ENCODE measurements at regions not wholly inside any gene's neighbourhood (a gene's known extent, or its start where the extent isn't known, plus 50 kb on each side); places are given as distances from the start of the nearest gene placed in this dataset.

GRCh38 chr2:181114021-181114420 lies 133.6 kb downstream of the UBE2E3 start:
- DNase-seq (ENCODE audit: extremely low spot score): no peak
- H3K4me3 ChIP-seq: no peak overlapping the region
- no peaks in the 10 kb centered on the region for H3K9me3 ChIP-seq
- TF ChIP-seq POLR2A (IDR thresholded peaks at IDR 0.05; ENCODE audit: low read depth) (no peak), EP300 (IDR thresholded peaks at IDR 0.05) (no peak), POLR2AphosphoS5 (IDR thresholded peaks at IDR 0.05) (no peak)
- TF ChIP-seq, protein P1, sequence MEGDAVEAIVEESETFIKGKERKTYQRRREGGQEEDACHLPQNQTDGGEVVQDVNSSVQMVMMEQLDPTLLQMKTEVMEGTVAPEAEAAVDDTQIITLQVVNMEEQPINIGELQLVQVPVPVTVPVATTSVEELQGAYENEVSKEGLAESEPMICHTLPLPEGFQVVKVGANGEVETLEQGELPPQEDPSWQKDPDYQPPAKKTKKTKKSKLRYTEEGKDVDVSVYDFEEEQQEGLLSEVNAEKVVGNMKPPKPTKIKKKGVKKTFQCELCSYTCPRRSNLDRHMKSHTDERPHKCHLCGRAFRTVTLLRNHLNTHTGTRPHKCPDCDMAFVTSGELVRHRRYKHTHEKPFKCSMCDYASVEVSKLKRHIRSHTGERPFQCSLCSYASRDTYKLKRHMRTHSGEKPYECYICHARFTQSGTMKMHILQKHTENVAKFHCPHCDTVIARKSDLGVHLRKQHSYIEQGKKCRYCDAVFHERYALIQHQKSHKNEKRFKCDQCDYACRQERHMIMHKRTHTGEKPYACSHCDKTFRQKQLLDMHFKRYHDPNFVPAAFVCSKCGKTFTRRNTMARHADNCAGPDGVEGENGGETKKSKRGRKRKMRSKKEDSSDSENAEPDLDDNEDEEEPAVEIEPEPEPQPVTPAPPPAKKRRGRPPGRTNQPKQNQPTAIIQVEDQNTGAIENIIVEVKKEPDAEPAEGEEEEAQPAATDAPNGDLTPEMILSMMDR (IDR thresholded peaks at IDR 0.05): no peak
- intact Hi-C loops (cut with DNase I): no loop called here
- 97% methylated on average over 4 of the region's 4 CpGs for WGBS
- H3K4me1 ChIP-seq: no peaks in the 10 kb centered on the region
- no peaks in the 10 kb centered on the region for H3K27me3 ChIP-seq
- H3K36me3 ChIP-seq: no peaks in the 10 kb centered on the region
- no peak overlapping the region for H3K27ac ChIP-seq (replicated peaks in 1 of 4)

GRCh38 chr2:181116261-181116660 lies 135.9 kb downstream of the UBE2E3 start:
- Histone ChIP-seq H3K9me3 (no peaks in the 10 kb centered on the region), H3K27me3 (no peaks in the 10 kb centered on the region), H3K4me1 (no peaks in the 10 kb centered on the region), H3K36me3 (no peaks in the 10 kb centered on the region), H3K27ac (replicated peaks in 1 of 4) (no peak overlapping the region), H3K4me3 (no peak overlapping the region)
- intact Hi-C loops (cut with DNase I): no loop called here
- no peak for DNase-seq (ENCODE audit: extremely low spot score)
- WGBS: 57% methylated on average over 1 of the region's 1 CpG
- TF ChIP-seq EP300 (IDR thresholded peaks at IDR 0.05) (no peak), POLR2AphosphoS5 (IDR thresholded peaks at IDR 0.05) (no peak), POLR2A (IDR thresholded peaks at IDR 0.05; ENCODE audit: low read depth) (no peak)
- TF ChIP-seq, protein P1 (IDR thresholded peaks at IDR 0.05): no peak

DNA sequence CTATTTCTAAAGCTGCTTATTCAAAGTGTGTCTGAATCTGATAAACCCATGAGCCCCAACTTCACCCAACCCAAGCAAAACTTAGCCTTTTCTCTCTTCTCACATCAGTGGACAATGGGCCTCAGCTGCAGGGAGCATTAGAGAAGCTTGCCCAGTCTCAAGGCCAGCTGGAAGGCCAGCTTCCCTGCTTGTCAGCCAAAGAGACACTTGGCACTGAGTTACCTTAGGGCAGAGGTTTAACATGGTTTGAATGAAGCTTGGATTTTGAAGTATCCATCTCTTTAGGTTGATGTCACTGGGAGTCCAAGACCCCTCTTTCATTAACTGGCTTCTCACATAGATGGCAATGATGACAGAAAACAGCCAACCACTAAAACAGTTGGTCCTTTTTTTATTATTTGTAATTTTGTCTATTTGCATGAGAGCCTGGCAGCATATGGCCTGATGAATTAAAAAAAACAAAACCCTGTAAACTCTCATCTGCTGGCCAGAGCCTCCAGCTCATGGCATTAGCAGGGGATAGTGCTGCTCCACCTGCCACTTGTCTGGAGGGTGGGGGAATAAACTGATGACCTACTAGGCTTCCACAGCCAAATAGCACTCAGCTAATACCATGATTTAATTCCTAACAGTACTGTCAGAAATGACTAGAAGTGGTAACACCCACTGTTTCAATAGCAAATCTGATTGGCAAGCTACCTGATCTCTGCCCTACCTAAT lies 137.0 kb downstream of the UBE2E3 start:
- Histone ChIP-seq H3K27ac (replicated peaks in 1 of 4) (no peak overlapping the region), H3K36me3 (no peaks in the 10 kb centered on the region), H3K27me3 (no peaks in the 10 kb centered on the region), H3K9me3 (no peaks in the 10 kb centered on the region), H3K4me3 (no peak overlapping the region), H3K4me1 (no peaks in the 10 kb centered on the region)
- DNase-seq (ENCODE audit: extremely low spot score): no peak
- TF ChIP-seq EP300 (IDR thresholded peaks at IDR 0.05) (no peak), POLR2AphosphoS5 (IDR thresholded peaks at IDR 0.05) (no peak), POLR2A (IDR thresholded peaks at IDR 0.05; ENCODE audit: low read depth) (no peak)
- TF ChIP-seq, protein P1 (IDR thresholded peaks at IDR 0.05): no peak
- intact Hi-C loops (cut with DNase I): no loop called here

- TF ChIP-seq POLR2A (IDR thresholded peaks at IDR 0.05; ENCODE audit: low read depth): no peak
- TF ChIP-seq POLR2AphosphoS5 (IDR thresholded peaks at IDR 0.05): no peak
- intact Hi-C loops (cut with DNase I): no loop called here
- 100% methylated on average over 1 of the region's 1 CpG for WGBS
Measured at GRCh38 chr2:181120625-181121024, 140.2 kb downstream of the UBE2E3 start.

DNA sequence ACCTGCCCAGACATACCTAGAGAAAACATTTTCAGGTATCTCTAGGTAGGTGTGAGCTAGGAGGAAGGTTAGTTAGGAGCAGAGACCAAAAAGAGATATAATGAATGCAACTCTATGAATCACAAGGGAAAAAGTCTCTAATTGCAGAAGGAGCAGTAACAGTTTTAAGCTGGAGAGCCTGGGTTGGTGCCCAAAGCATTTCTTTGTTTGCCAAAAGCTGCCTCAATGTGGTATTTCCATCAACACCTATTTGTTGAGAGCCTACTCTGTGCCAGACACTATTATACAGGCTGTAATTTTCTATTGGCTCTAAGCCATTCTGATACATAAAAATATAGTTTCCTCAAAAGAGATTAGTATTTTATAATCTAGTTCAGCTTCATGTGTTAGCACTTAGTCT lies 141.6 kb downstream of the UBE2E3 start:
- Histone ChIP-seq H3K27me3 (no peaks in the 10 kb centered on the region), H3K27ac (replicated peaks in 1 of 4) (no peak overlapping the region), H3K36me3 (no peaks in the 10 kb centered on the region), H3K4me1 (no peaks in the 10 kb centered on the region), H3K4me3 (no peak overlapping the region), H3K9me3 (no peaks in the 10 kb centered on the region)
- no peak for DNase-seq (ENCODE audit: extremely low spot score)
- TF ChIP-seq POLR2A (IDR thresholded peaks at IDR 0.05; ENCODE audit: low read depth) (no peak), POLR2AphosphoS5 (IDR thresholded peaks at IDR 0.05) (no peak), EP300 (IDR thresholded peaks at IDR 0.05) (no peak)
- TF ChIP-seq, protein P1 (IDR thresholded peaks at IDR 0.05): no peak
- intact Hi-C loops (cut with DNase I): no loop called here

More at GRCh38 chr2:181120625-181121024, 140.2 kb downstream of the UBE2E3 start:
- no peak for DNase-seq (ENCODE audit: extremely low spot score)
- Histone ChIP-seq H3K27me3 (no peaks in the 10 kb centered on the region), H3K27ac (replicated peaks in 1 of 4) (no peak overlapping the region), H3K4me3 (no peak overlapping the region), H3K36me3 (no peaks in the 10 kb centered on the region), H3K9me3 (no peaks in the 10 kb centered on the region), H3K4me1 (no peaks in the 10 kb centered on the region)

Data from esophagus muscularis mucosa (tissue), 4 donors.